NB4 (cell line): ENCODE measurements at regions not wholly inside any gene's neighbourhood (a gene's known extent, or its start where the extent isn't known, plus 50 kb on each side); places are given as distances from the start of the nearest gene placed in this dataset.

Experiments
- TF ChIP-seq, protein P1 (sequence below): IDR thresholded peaks from one replicate; pipeline ENCODE4 v1.5.1; 2012; ENCODE audit warnings: low read depth, low read length
- TF ChIP-seq, protein P2 (sequence below): IDR thresholded peaks from 2 replicates; pipeline ENCODE4 v1.6.1; 2011; ENCODE audit warnings: low read depth, low read length

DNA sequence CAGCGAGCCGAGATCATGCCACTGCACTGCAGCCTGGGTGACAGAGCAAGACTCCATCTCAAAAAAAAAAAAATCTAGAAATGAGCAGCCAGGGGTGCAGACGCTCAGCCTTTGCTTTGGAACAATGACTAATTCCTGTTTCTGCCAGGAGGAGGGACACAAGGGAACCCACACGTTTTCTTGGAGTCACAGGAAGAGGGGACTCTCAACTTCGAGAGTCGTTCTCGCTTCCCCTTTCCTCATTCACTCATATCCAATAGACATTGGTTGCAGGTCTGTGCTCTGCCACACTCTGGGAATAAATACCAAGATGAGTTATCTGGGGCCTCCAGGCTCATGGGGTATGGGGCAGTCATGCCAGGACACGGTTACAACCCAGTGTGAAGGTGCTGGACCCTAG is 91.5 kb upstream of the RREB1 start:
- TF ChIP-seq, protein P1, sequence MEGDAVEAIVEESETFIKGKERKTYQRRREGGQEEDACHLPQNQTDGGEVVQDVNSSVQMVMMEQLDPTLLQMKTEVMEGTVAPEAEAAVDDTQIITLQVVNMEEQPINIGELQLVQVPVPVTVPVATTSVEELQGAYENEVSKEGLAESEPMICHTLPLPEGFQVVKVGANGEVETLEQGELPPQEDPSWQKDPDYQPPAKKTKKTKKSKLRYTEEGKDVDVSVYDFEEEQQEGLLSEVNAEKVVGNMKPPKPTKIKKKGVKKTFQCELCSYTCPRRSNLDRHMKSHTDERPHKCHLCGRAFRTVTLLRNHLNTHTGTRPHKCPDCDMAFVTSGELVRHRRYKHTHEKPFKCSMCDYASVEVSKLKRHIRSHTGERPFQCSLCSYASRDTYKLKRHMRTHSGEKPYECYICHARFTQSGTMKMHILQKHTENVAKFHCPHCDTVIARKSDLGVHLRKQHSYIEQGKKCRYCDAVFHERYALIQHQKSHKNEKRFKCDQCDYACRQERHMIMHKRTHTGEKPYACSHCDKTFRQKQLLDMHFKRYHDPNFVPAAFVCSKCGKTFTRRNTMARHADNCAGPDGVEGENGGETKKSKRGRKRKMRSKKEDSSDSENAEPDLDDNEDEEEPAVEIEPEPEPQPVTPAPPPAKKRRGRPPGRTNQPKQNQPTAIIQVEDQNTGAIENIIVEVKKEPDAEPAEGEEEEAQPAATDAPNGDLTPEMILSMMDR = no peak
- TF ChIP-seq, protein P2, sequence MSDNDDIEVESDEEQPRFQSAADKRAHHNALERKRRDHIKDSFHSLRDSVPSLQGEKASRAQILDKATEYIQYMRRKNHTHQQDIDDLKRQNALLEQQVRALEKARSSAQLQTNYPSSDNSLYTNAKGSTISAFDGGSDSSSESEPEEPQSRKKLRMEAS = no peak
